Panc1 (cell line): ENCODE measurements at regions not wholly inside any gene's neighbourhood (a gene's known extent, or its start where the extent isn't known, plus 50 kb on each side); places are given as distances from the start of the nearest gene placed in this dataset.

Experiments used
- CTCF ChIP-seq: fragments of 450-650 bp; IDR thresholded peaks from 2 replicates; pipeline ENCODE4 v1.5.1; 2017; ENCODE audit warnings: mild to moderate bottlenecking
- POLR2AphosphoS5 ChIP-seq: IDR thresholded peaks from 2 replicates; pipeline ENCODE4 v1.6.1; 2012; ENCODE audit warnings: mild to moderate bottlenecking, low read depth, low read length, moderate library complexity

DNA sequence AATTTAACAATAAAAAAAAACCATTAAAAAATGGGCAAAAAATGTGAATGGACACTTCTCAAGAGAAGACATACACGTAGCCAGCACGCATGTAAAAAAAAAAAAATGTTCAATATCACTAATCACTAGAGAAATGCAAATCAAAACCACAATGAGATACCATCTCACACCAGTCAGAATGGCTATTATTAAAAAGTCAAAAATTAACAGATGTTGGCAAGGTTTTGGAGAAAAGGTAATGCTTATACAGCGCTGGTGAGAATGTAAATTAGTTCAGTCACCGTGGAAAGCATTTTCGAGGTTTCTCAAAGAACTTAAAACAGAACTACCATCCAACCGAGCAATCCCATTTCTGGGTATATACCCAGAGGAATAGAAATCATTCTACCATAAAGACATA lies 1091.5 kb upstream of the B3GALT2 start:
- no peak for TF ChIP-seq CTCF
- no peak for TF ChIP-seq POLR2AphosphoS5
